ENCODE measurements at regions not wholly inside any gene's neighbourhood (a gene's known extent, or its start where the extent isn't known, plus 50 kb on each side); places are given as distances from the start of the nearest gene placed in this dataset.

GRCh38 chr1:4596486-4596885, 57.9 kb upstream of the AJAP1 start:
- no peak overlapping the region for H3K4me3 ChIP-seq (ENCODE audit: low read depth, low read length)
- TF ChIP-seq CTCF (IDR thresholded peaks at IDR 0.05; ENCODE audit: low read depth, low read length, missing control alignments) = no peak
- no peak for DNase-seq (ENCODE audit: low read depth)

GRCh38 chr1:4597020-4597419, 57.4 kb upstream of the AJAP1 start:
- H3K4me3 ChIP-seq (ENCODE audit: low read depth, low read length) = no peak overlapping the region
- TF ChIP-seq CTCF (IDR thresholded peaks at IDR 0.05; ENCODE audit: low read depth, low read length, missing control alignments) = no peak
- no peak for DNase-seq (ENCODE audit: low read depth)

GRCh38 chr1:4598561-4598960, 55.8 kb upstream of the AJAP1 start:
- no peak overlapping the region for H3K4me3 ChIP-seq (ENCODE audit: low read depth, low read length)
- TF ChIP-seq CTCF (IDR thresholded peaks at IDR 0.05; ENCODE audit: low read depth, low read length, missing control alignments) = no peak
- DNase-seq (ENCODE audit: low read depth) = no peak

- DNase-seq (ENCODE audit: low read depth) = no peak
- H3K4me3 ChIP-seq (ENCODE audit: low read depth, low read length) = no peak overlapping the region
- no peak for TF ChIP-seq CTCF (IDR thresholded peaks at IDR 0.05; ENCODE audit: low read depth, low read length, missing control alignments)
These were observed 54.9 kb upstream of the AJAP1 start for GRCh38 chr1:4599521-4599920.

GRCh38 chr1:4599951-4600481, 54.4 kb upstream of the AJAP1 start:
- no peak overlapping the region for H3K4me3 ChIP-seq (ENCODE audit: low read depth, low read length)
- no peak for TF ChIP-seq CTCF (IDR thresholded peaks at IDR 0.05; ENCODE audit: low read depth, low read length, missing control alignments)
- no peak for DNase-seq (ENCODE audit: low read depth)

- H3K4me3 ChIP-seq (ENCODE audit: low read depth, low read length) = no peak overlapping the region
- no peak for DNase-seq (ENCODE audit: low read depth)
- no peak for TF ChIP-seq CTCF (IDR thresholded peaks at IDR 0.05; ENCODE audit: low read depth, low read length, missing control alignments)
These were observed 53.6 kb upstream of the AJAP1 start for GRCh38 chr1:4600615-4601460.

- no peak for TF ChIP-seq CTCF (IDR thresholded peaks at IDR 0.05; ENCODE audit: low read depth, low read length, missing control alignments)
- no peak overlapping the region for H3K4me3 ChIP-seq (ENCODE audit: low read depth, low read length)
- DNase-seq (ENCODE audit: low read depth) = no peak
These were observed 52.5 kb upstream of the AJAP1 start for GRCh38 chr1:4601941-4602340.
